ENCODE measurements at regions not wholly inside any gene's neighbourhood (a gene's known extent, or its start where the extent isn't known, plus 50 kb on each side); places are given as distances from the start of the nearest gene placed in this dataset.

- DNase-seq = no peak
Observed at GRCh38 chr15:98480844-98481243, 167.5 kb upstream of the IGF1R start.

- no peak for DNase-seq
Observed at GRCh38 chr15:98483575-98484130, 164.7 kb upstream of the IGF1R start.

DNA sequence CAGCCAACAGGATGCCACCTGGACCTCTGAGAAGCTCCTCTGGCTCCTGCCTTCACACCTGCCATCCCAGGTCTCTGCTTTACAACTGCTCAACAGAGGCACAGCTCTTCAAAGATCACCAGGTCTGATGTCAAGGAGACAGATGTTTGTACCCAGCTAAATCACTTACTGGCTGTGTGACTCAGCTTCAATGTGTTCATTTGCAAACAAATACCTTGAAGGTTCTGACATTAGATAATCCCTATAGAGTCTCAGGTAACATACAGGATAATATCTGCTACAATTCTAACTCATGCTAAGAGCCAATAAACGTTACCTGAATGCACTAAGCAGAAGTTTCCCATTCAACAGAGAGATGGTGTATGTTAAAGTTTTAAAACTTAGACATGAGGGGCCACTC is 163.4 kb upstream of the IGF1R start:
- DNase-seq = no peak

- no peak for DNase-seq
Observed at GRCh38 chr15:98485451-98485850, 162.9 kb upstream of the IGF1R start.

DNA sequence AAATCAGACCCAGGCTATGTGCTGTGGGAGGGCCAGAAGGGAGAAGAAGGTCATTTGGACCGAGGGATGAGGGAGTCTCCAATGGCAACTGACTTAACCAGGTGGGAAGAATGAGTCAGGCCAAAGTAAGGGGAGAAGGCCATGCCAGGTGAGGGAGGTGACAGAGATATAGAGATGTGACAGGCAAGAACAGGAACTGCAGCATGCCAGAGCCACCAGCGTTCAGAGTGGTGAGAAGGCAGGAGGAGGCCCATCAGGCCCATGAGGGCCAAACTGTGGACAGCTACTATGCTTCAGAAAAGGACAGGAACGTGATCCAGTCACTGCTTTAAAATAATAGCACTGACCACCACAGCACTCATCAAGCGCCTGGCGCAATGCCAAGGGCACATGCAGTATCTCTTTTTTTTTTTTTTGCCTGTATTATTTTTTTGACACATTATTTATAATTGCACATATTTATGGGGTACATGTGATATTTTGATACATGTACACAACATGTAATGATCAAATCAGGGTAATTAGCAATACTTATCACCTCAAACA is 154.3 kb upstream of the IGF1R start:
- DNase-seq = no peak

DNA sequence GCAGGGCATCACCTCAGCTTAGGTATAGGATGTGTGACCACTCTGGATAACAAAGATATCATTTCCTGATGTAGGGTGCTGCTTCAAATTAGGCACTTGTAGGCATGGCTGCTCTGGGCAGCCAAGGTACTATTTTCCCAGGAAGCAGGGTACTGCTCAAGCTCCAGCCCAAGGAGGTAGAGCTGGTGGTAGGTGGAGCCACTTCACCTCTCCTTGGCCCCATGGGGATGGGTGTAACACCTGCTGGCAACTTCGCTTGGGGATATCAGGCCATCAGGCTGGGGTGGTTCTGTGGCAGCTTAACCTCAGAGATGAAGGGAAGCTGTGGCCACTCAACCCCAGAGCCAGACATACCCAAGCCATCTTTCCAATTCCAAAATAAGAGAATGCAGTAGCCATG is 147.1 kb upstream of the IGF1R start:
- no peak for DNase-seq

GRCh38 chr15:98501632-98502031 is 146.7 kb upstream of the IGF1R start:
- no peak for DNase-seq

DNA sequence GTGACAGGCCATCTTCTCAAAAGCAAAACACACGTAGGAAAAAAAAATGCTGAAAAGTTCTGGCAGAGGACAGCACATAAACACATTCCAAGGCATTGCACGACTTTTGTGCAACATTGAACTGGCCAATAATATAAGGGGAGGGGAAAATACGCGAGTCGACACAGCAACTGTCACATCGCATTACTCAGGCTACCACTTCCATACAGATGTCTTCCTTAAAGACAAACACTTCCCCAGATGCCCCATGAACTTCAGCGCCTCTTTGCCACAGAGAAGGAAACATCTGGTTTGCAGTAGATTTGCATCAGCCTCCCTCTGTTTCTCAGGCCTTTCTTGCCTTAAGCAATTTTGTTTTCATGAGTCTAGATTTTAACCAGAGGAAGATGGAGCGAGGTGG is 144.4 kb upstream of the IGF1R start:
- DNase-seq = no peak

GRCh38 chr15:98504998-98505397 is 143.3 kb upstream of the IGF1R start:
- no peak for DNase-seq

DNA sequence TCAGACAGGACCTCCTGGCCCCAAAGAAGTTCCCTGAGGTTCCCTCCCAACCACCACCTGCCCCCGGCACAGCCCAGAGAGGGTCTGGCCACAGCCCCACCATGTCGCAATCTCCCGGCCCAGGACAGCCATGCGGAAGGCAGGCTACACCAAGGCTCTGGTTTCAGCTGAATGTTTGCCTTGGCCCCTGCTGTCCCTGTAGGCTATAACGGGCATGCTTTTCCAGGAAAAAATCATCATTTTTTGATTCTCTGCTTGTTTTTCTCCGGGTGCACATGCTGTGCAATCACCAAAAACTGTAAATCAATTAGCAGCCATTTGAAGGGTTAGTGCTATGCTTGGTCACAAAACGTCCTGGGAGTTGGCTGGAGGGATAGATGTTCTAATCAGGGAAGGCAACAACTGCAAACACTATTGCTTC is 142.7 kb upstream of the IGF1R start:
- DNase-seq = no peak

DNA sequence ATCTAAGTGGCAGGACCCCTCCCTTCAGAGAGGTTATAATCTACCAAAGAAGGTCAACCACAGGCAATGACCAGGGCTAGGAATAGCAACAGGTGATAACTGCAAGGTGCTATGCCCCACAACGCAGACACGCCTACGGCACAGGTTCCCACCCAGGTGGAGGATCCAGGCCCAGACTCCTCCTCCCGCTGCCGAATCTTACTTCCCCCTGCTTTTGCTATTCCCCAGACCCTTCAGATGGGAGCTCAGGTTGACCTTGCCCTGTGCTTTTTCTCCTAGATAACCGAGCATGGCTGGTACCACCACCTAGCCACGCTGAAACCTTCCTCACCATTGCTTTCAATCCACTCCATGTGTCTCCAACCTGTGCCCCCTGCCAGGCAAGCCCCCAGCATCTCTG is 142.2 kb upstream of the IGF1R start:
- no peak for DNase-seq

GRCh38 chr15:98506711-98507110 is 141.6 kb upstream of the IGF1R start:
- DNase-seq = no peak

- no peak for DNase-seq
Observed at GRCh38 chr15:98513428-98513986, 134.8 kb upstream of the IGF1R start.

GRCh38 chr15:98514034-98514622 is 134.2 kb upstream of the IGF1R start:
- DNase-seq = no peak

- peak; percentile 65 for DNase-seq
Observed at GRCh38 chr15:98518823-98519561, 129.3 kb upstream of the IGF1R start.

GRCh38 chr15:98519767-98520550 is 128.4 kb upstream of the IGF1R start:
- DNase-seq = no peak

DNA sequence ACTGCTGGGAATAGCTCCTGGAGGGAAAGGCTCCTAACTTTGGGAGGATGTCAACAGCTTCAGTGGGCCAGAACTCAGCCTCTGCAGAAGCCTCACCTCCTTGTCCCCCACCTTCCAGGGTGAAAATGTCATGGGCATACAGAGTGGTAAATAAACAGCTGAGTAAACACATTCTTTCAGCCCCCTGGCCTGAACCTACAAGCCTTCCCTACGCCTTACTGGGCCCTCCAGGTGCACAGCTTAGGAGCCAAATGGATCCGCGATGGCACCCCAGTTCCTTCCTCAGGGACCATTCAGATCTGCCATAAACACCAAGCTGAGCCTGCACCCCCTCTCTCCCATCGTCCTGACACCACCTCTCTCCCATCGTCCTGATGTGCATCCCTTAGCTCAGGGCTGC is 126.2 kb upstream of the IGF1R start:
- DNase-seq = no peak

DNA sequence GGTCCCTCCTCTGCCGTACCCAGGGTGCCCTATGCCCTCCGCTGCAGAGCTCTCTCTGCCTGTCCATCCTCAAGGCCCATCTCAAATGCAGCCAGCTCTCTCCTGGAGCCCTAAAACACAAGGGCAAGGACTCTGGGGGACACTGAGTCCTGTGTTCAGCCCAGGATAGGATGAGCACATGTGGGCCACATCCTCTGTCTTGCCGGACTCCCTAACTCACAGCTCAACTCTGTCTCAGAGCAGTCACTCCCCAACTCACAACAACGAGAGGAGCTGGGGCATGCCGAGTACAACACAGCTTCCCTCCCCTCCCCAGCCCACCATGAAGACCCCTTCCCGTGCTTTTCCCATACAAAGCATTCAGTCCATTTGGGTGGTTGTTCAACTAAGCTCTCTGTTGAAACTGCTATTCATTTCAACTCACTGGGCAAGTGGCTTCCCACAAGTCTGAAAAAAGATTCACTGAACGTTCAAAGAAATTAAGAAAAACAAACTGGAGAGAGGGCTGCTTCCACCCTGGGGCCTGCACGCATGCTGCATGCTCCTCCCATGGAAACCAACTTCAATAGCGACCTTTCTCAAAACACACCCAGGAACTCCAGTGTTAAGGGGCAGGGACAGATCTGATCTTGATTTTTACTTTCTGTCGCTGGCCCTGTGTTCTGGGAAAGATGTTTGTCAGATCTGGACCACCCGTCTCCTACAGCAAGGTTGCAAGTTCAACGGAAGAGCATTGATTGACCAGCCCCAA is 124.3 kb upstream of the IGF1R start:
- no peak for DNase-seq

- no peak for DNase-seq
Observed at GRCh38 chr15:98524838-98525660, 123.3 kb upstream of the IGF1R start.

- DNase-seq = no peak
Observed at GRCh38 chr15:98525661-98526001, 122.7 kb upstream of the IGF1R start.

DNA sequence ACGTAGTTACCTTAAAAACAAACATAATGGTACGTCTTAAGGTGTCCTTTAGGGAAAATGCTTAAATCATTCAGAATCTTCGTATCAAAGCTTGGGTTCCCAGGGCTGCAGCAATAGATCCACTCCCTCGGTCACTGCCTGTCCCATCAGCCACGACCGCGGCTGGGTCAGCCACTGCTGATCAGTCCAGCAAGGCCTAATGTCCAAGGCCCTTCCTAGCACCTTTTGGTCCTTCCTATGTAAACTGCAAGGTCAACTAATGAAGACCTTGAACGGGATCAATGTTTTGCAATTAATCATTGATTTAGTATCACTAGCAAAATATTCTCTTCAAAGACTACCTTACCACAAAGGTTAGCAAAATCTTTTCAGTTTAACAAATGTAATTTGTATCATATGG is 122.2 kb upstream of the IGF1R start:
- DNase-seq = no peak

Measured in activated CD4-positive, alpha-beta T cell treated with anti-CD3 and anti-CD28 coated beads, Interleukin-10, Interleukin-2, amounts not matched to agents 100 ng/mL and 50 ng/mL, durations not matched to agents 16 hours and 8 hours (primary cell).